Heart left ventricle (tissue), 16 donors: ENCODE measurements at regions not wholly inside any gene's neighbourhood (a gene's known extent, or its start where the extent isn't known, plus 50 kb on each side); places are given as distances from the start of the nearest gene placed in this dataset.

Experiments used
- ATAC-seq, 4 donors: fragments of 200-7000 bp; cut with Tn5 transposase; one replicate each; pipeline ENCODE4 v1.9.1; 2020 to 2022; ENCODE audit warnings: moderate library complexity in 4 of 4, mild to moderate bottlenecking in 3 of 4, moderate number of reproducible peaks in 1 of 4
- DNase-seq, 5 donors: peaks; one replicate each; pipeline ENCODE4 v3.0.0-alpha.2; 2020
- H3K27ac ChIP-seq, 12 donors: fragments of 200-600 bp; sonication (generic) in 4 of 12; one replicate each; pipeline versions ENCODE4 v1.5.0 to v1.8.0; 2016 to 2022; ENCODE audit warnings: mild to moderate bottlenecking in 2 of 12
- H3K27me3 ChIP-seq, 9 donors: fragments of 200-600 bp; sonication (generic) in 2 of 9; one replicate each; pipeline versions ENCODE4 v1.5.1 to v1.8.0; 2016 to 2022; ENCODE audit warnings: mild to moderate bottlenecking in 3 of 9
- H3K36me3 ChIP-seq, 9 donors: fragments of 200-600 bp; sonication (generic) in 2 of 9; one replicate each; pipeline versions ENCODE4 v1.5.0 to v1.8.0; 2018 to 2022; ENCODE audit warnings: mild to moderate bottlenecking in 2 of 9
- H3K4me1 ChIP-seq, 12 donors: fragments of 200-600 bp; sonication (generic) in 4 of 12; one replicate each; pipeline versions ENCODE4 v1.5.0 to v1.8.0; 2016 to 2022; ENCODE audit warnings: mild to moderate bottlenecking in 3 of 12
- H3K4me3 ChIP-seq, 12 donors: fragments of 200-600 bp; sonication (generic) in 4 of 12; one replicate each; pipeline versions ENCODE4 v1.5.0 to v1.8.0; 2017 to 2022; ENCODE audit warnings: mild to moderate bottlenecking in 9 of 12, moderate library complexity in 4 of 12
- H3K9me3 ChIP-seq, 12 donors: fragments of 200-600 bp; sonication (generic) in 4 of 12; one replicate each; pipeline versions ENCODE4 v1.5.0 to v1.8.0; 2016 to 2022; ENCODE audit warnings: mild to moderate bottlenecking in 1 of 12
- CTCF ChIP-seq, 12 donors: fragments of 200-600 bp; sonication (generic) in 4 of 12; IDR thresholded peaks; one replicate each; pipeline versions ENCODE4 v1.5.0 to v1.8.0; 2018 to 2022; ENCODE audit warnings: antibody characterized with exemption in 12 of 12, mild to moderate bottlenecking in 5 of 12
- POLR2A ChIP-seq, 2 donors: fragments of 450-650 bp; IDR thresholded peaks; one replicate each; pipeline ENCODE4 v1.6.1; 2017; ENCODE audit warnings: antibody characterized with exemption in 2 of 2, mild to moderate bottlenecking in 2 of 2, moderate library complexity in 2 of 2
- WGBS, 4 donors: extraction: QIAGEN DNeasy Blood & Tissue Kit in 2 of 4; methylation state at CpG; one replicate each; pipeline versions ENCODE4 v1.1.5 to v1.1.7; 2013 to 2018; 5-methylcytosine and 5-hydroxymethylcytosine counted together
- intact Hi-C, 10 donors: fragments of 100-400 bp; cut with DNase I; formaldehyde crosslinking; loops; one replicate each; pipeline versions ENCODE4 v1.11.1 to v1.14.2; 2022
- donor health status: ischemic (EF 13 %, LVEDD 7.1; RV severe dilation, severe dysfunction).
- donor health status: healthy with polysubstance abuse.
- donor health status: DM: no; HTN: yes; CAD: no.
- donor health status: DM: no; HTN: no; CAD: no.
- donor health status: ischemic (EF 25% LVEDD 6.9; RV normal size, moderate dysfunction).
- donor health status: ischemic (EF 25% LVEDD 5.7; RV mildly dilated, moderate dysfunction).
- donor health status: healthy.
- donor health status: DM: yes; HTN: yes; CAD: no.
- donor health status: ischemic (EF 35%, LVEDD 5.7; RV mildly dilated, moderate dysfunction).
- donor health status: nonischemic (EF 11% LVEDD 7.7; RV severe dilation, severe dysfunction).
- donor health status: DM: yes; HTN: yes; CAD: no.
- donor health status: PGD.
- donor health status: ischemic (EF 29% LVEDD 5.4; RV normal size, mild dysfunction).
- donor health status: nonischemic (EF 23%, LVEDD 6.1; RV moderate dilation, normal function).

DNA sequence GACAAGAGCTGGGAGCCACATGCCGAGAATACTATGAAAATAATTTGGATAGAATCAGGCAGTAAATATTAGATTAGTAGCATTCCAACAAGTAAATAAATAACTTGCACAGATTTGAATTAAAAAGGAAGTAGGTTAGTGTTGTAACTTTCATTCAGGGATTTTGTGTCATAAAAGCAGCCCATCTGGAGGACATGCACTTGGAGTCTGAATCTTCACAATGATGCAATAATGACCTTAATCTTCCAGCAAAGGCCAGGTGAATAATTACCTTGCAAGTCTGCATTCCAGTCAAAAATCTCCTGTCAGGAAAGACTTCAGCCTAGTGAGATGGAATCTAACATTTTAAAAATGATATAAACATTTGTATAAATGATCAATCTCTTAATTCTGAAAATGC is 518.1 kb downstream of the KCNJ2 start:
- intact Hi-C loops, result no loop called here
- H3K27ac ChIP-seq, result no peak overlapping the region
- H3K9me3 ChIP-seq, result no peaks in the 10 kb centered on the region
- H3K4me3 ChIP-seq, result no peak overlapping the region
- no peaks in the 10 kb centered on the region for H3K4me1 ChIP-seq
- WGBS, 4 donors, result 76 to 85% (median 82%) methylated on average over 1 of the region's 1 CpG
- H3K36me3 ChIP-seq, result no peaks in the 10 kb centered on the region
- DNase-seq, result no peak
- no peak for ATAC-seq
- peaks cover 0 to 5% (median 0%) of the 10 kb centered on the region in 9 donors for H3K27me3 ChIP-seq
- TF ChIP-seq CTCF (IDR thresholded peaks at IDR 0.05) (no peak), POLR2A (IDR thresholded peaks at IDR 0.05) (no peak)

GRCh38 chr17:70691150-70691549 is 521.8 kb downstream of the KCNJ2 start:
- DNase-seq (no peak), ATAC-seq (no peak)
- H3K36me3 ChIP-seq, result no peaks in the 10 kb centered on the region
- no peak for TF ChIP-seq POLR2A (IDR thresholded peaks at IDR 0.05)
- no peak for TF ChIP-seq CTCF (IDR thresholded peaks at IDR 0.05)
- intact Hi-C loops, result no loop called here
- 70 to 77% (median 72%) methylated on average over 2 of the region's 2 CpGs for WGBS, 4 donors
- H3K27ac ChIP-seq, result no peak overlapping the region
- no peaks in the 10 kb centered on the region for H3K27me3 ChIP-seq
- H3K4me1 ChIP-seq, result no peaks in the 10 kb centered on the region
- H3K9me3 ChIP-seq, result peaks cover 0 to 3% (median 0%) of the 10 kb centered on the region in 12 donors
- no peak overlapping the region for H3K4me3 ChIP-seq

- 51 to 70% (median 58%) methylated on average over 2 of the region's 2 CpGs for WGBS, 4 donors
- H3K4me3 ChIP-seq, result no peak overlapping the region
- no peaks in the 10 kb centered on the region for H3K36me3 ChIP-seq
- no peak for DNase-seq
- no peaks in the 10 kb centered on the region for H3K27me3 ChIP-seq
- intact Hi-C loops, result no loop called here
- H3K27ac ChIP-seq, result no peak overlapping the region
- H3K4me1 ChIP-seq, result no peaks in the 10 kb centered on the region
- ATAC-seq, result no peak
- peaks cover 0 to 3% (median 0%) of the 10 kb centered on the region in 12 donors for H3K9me3 ChIP-seq
- no peak for TF ChIP-seq POLR2A (IDR thresholded peaks at IDR 0.05)
- TF ChIP-seq CTCF (IDR thresholded peaks at IDR 0.05), result no peak
Measured at GRCh38 chr17:70699408-70699807, 530.1 kb downstream of the KCNJ2 start.

DNA sequence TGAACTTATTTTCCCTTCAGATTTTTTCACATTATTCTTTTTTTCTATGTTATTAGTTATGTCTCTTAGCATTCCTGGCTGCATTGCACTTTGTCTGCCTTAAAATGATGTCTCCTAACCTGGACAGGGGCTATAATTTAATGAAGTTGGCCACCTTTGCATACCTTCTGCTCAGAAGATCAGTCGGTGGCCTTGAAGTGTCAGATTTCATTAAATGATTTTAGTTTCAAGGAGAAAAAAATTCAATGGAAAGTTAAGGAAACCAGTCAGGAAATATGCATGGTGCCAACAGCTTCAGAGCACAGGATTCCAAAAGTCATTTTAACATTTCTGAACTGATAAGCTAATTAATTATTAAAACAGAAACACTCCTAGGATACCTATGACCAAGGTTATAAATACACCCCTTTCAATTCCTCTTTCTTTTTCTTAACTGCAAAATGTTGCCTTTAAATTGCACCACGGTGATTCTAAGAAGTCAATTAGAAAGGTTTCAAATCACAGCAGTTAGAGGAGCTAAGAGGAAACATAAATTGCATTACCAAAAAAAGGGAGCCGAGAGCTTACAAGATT is 533.4 kb downstream of the KCNJ2 start:
- ATAC-seq, result no peak

More for the DNA sequence above, 533.4 kb downstream of the KCNJ2 start:
- Histone ChIP-seq H3K27me3 (peaks cover 0 to 2% (median 0%) of the 10 kb centered on the region in 9 donors), H3K4me1 (no peaks in the 10 kb centered on the region), H3K4me3 (no peak overlapping the region), H3K27ac (no peak overlapping the region), H3K36me3 (no peaks in the 10 kb centered on the region), H3K9me3 (no peaks in the 10 kb centered on the region)
- DNase-seq, result no peak
- WGBS, 4 donors, result 57 to 70% (median 65%) methylated on average over 3 of the region's 3 CpGs
- intact Hi-C loops, result no loop called here
- no peak for TF ChIP-seq CTCF (IDR thresholded peaks at IDR 0.05)
- no peak for TF ChIP-seq POLR2A (IDR thresholded peaks at IDR 0.05)
